Uterus (tissue), 2 donors: ENCODE measurements at regions not wholly inside any gene's neighbourhood (a gene's known extent, or its start where the extent isn't known, plus 50 kb on each side); places are given as distances from the start of the nearest gene placed in this dataset.
"Not testable (repeated sequence)": the region's sequence is repeated elsewhere in the genome, so short reads cannot be mapped to it uniquely, and the experiment has no call there.

Experiments used
- POLR2A ChIP-seq, 2 donors: fragments of 450-650 bp; IDR thresholded peaks; one replicate each; pipeline ENCODE4 v1.6.1; 2016; ENCODE audit warnings: antibody characterized with exemption in 2 of 2, mild to moderate bottlenecking in 1 of 2, moderate library complexity in 1 of 2
- TF ChIP-seq, protein P1 (sequence below), 4 experiments: fragments of 200-600 bp in 2 of 4; fragments of 450-650 bp in 2 of 4; sonication (generic) in 2 of 4; IDR thresholded peaks; one replicate each; pipeline ENCODE4 v1.5.1; 2016 to 2019; ENCODE audit warnings: antibody characterized with exemption in 4 of 4, mild to moderate bottlenecking in 2 of 4, moderate library complexity in 1 of 4

DNA sequence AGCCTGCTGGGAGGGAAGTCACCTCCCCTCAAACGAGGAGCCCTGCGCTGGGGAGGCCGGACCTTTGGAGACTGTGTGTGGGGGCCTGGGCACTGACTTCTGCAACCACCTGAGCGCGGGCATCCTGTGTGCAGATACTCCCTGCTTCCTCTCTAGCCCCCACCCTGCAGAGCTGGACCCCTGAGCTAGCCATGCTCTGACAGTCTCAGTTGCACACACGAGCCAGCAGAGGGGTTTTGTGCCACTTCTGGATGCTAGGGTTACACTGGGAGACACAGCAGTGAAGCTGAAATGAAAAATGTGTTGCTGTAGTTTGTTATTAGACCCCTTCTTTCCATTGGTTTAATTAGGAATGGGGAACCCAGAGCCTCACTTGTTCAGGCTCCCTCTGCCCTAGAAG lies 435.5 kb downstream of the OR4F29 start:
- not testable (repeated sequence) for TF ChIP-seq POLR2A (IDR thresholded peaks at IDR 0.05)
- TF ChIP-seq, protein P1, sequence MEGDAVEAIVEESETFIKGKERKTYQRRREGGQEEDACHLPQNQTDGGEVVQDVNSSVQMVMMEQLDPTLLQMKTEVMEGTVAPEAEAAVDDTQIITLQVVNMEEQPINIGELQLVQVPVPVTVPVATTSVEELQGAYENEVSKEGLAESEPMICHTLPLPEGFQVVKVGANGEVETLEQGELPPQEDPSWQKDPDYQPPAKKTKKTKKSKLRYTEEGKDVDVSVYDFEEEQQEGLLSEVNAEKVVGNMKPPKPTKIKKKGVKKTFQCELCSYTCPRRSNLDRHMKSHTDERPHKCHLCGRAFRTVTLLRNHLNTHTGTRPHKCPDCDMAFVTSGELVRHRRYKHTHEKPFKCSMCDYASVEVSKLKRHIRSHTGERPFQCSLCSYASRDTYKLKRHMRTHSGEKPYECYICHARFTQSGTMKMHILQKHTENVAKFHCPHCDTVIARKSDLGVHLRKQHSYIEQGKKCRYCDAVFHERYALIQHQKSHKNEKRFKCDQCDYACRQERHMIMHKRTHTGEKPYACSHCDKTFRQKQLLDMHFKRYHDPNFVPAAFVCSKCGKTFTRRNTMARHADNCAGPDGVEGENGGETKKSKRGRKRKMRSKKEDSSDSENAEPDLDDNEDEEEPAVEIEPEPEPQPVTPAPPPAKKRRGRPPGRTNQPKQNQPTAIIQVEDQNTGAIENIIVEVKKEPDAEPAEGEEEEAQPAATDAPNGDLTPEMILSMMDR (IDR thresholded peaks at IDR 0.05) = not testable (repeated sequence)
